ENCODE measurements at regions not wholly inside any gene's neighbourhood (a gene's known extent, or its start where the extent isn't known, plus 50 kb on each side); places are given as distances from the start of the nearest gene placed in this dataset.

- DNase-seq (ENCODE audit: low spot score): no peak
Observed at GRCh38 chr17:77379065-77379428, 238.3 kb downstream of the SEC14L1 start.

GRCh38 chr17:77379832-77380231 lies 239.1 kb downstream of the SEC14L1 start:
- no peak for DNase-seq (ENCODE audit: low spot score)

- no peak for DNase-seq (ENCODE audit: low spot score)
Observed at GRCh38 chr17:77380395-77381184, 239.8 kb downstream of the SEC14L1 start.

- DNase-seq (ENCODE audit: low spot score): no peak
Observed at GRCh38 chr17:77381185-77381700, 240.5 kb downstream of the SEC14L1 start.

- DNase-seq (ENCODE audit: low spot score): no peak
Observed at GRCh38 chr17:77381731-77382130, 241.0 kb downstream of the SEC14L1 start.

DNA sequence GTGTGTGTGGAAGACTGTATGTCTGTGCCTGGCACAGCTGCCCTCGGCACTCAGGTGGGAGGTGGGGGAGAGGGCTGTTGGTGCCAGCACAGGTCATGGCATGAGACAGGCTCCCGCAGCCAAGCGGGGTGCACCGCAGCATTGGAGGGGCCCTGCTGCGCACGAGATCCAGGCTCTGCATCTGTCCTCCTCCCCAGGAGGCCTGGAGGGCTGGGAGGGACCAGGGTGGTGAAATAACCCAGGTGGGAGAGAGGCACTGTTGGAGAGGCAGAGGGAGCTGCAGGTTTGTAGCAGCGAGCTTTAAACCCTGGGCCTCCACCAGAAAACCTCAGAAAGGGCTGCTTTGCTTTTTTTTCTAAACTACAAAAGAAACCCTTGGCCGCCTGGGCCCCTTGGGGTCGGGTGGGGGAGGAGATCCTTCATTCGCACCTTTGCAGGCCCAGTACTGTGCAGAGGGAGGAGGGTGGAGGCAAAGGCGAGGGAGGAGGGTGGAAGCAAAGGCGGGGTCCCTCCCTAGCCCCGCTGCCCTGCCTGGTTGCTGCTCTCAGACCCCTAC lies 241.7 kb downstream of the SEC14L1 start:
- DNase-seq (ENCODE audit: low spot score): no peak

- DNase-seq (ENCODE audit: low spot score): no peak
Observed at GRCh38 chr17:77382966-77383612, 242.3 kb downstream of the SEC14L1 start.

DNA sequence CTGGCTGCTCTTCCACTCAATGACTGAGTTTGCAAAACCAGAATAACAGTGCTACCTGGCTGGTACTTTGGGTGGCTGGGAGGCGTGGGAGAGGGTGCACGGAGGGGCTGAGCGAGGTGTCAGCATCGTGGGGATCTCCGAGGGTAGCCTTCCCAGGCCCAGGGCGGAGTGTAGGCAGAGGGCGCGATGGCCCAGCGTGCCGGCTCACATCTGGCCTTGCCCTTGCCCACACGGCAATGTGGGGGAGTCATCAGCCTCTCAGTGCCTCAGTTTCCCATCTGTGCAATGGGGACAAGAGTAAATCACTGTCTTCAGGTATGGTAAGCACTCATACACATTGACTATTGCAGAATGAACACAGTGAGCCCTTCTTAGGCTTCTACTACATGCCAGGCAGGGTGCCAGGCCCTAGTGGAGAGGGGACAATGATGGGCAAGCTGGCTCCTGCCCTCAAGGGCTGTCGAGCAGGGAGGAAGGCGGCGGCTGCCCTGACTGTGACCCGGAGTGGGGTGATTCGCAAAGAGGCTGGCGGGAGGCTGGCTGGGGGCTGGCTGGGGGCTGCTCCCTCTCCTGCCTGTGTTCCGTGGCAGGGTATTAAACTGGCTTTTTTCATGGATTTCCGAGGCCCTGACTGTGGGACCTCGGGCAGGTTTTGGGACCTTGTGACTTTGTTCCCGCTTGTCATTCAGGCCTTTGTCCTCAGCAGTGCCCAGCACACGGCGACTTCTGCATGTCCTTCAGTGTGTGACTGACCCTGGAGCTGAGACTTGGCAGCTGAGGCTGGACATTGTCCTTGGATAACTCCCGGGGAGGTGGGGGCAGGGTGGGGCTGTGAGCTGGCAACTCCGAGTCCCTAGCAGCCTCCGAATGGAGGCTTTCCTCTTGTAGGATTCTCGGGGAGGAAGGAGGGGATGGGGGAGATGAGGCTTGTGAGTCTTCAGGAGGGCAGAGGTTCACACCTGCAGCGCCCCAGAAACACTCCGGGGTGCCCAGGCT lies 243.1 kb downstream of the SEC14L1 start:
- no peak for DNase-seq (ENCODE audit: low spot score)

GRCh38 chr17:77385750-77386501 lies 245.2 kb downstream of the SEC14L1 start:
- no peak for DNase-seq (ENCODE audit: low spot score)

- DNase-seq (ENCODE audit: low spot score): no peak
Observed at GRCh38 chr17:77386502-77387192, 245.9 kb downstream of the SEC14L1 start.

DNA sequence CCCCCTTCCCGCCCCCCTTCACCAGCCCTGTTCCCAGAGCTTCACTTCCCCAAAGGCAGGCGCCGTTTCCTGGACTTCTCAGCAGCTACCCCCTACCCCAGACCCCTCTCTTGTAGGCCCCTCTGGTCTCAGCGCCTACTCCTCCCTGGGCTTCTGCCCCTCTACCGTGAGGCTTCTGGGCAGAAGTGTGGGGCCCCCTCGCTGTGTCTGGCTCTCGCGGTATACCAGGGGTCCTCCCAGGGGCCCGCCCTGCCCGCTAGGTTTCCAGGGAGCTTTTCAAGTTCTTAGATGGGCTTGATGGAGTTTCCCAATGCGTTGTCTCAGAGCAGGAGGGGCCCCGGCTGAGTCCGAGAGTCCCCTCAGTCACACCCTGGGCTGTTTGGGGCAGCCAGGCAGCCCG lies 247.1 kb downstream of the SEC14L1 start:
- DNase-seq (ENCODE audit: low spot score): no peak

- DNase-seq (ENCODE audit: low spot score): no peak
Observed at GRCh38 chr17:77388384-77389306, 247.9 kb downstream of the SEC14L1 start.

GRCh38 chr17:77390870-77391269 lies 250.1 kb downstream of the SEC14L1 start:
- DNase-seq (ENCODE audit: low spot score): no peak

GRCh38 chr17:77391668-77392375 lies 251.1 kb downstream of the SEC14L1 start:
- no peak for DNase-seq (ENCODE audit: low spot score)

GRCh38 chr17:77392376-77393273 lies 251.9 kb downstream of the SEC14L1 start:
- DNase-seq (ENCODE audit: low spot score): no peak

DNA sequence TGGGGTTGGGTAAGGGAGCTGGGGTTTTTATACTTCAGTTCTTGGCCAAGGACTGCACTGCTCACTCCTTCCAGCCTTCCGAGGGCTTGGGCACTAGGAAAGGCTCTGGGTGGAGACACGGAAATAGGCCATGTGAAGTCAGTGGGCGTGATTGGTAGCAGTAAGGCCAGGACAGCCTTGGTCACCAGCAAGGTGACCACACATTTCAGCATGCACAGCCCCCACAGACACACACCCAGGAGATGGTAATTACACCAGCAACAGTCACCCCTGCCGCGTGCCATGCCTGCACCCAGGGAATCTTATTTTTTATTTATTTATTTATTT lies 252.5 kb downstream of the SEC14L1 start:
- no peak for DNase-seq (ENCODE audit: low spot score)

- no peak for DNase-seq (ENCODE audit: low spot score)
Observed at GRCh38 chr17:77393867-77394539, 253.2 kb downstream of the SEC14L1 start.
